ENCODE measurements at regions not wholly inside any gene's neighbourhood (a gene's known extent, or its start where the extent isn't known, plus 50 kb on each side); places are given as distances from the start of the nearest gene placed in this dataset.

GRCh38 chr3:20776286-20776685, 590.3 kb upstream of the SGO1 start:
- TF ChIP-seq CTCF (IDR thresholded peaks at IDR 0.05) (no peak), POLR2A (IDR thresholded peaks at IDR 0.05) (no peak)

Data from testis (tissue), 2 donors.